HL-60 (cell line): ENCODE measurements at regions not wholly inside any gene's neighbourhood (a gene's known extent, or its start where the extent isn't known, plus 50 kb on each side); places are given as distances from the start of the nearest gene placed in this dataset.

Experiments used
- DNase-seq, 2 experiments: peaks; one replicate each; pipeline ENCODE4 v3.0.0-alpha.2; 2010 to 2020; ENCODE audit warnings: low read depth in 1 of 2, low spot score in 1 of 2
- H3K27ac ChIP-seq: fragments of 250-450 bp; sonication (Bioruptor Pico); replicated peaks from 2 replicates; pipeline ENCODE4 v1.5.1; 2020; ENCODE audit warnings: mild to moderate bottlenecking, moderate library complexity
- H3K27me3 ChIP-seq: fragments of 250-450 bp; sonication (Bioruptor Pico); 2 replicates; pipeline ENCODE4 v1.5.1; 2021; ENCODE audit warnings: mild to moderate bottlenecking, moderate library complexity; ENCODE audit not compliant: insufficient read depth, poor library complexity, severe bottlenecking
- H3K4me3 ChIP-seq: replicated peaks from 2 replicates; pipeline ENCODE4 v1.5.1; 2011; ENCODE audit warnings: mild to moderate bottlenecking, control low read depth, low read length; ENCODE audit not compliant: insufficient read depth
- CTCF ChIP-seq: IDR thresholded peaks from one replicate; pipeline ENCODE4 v1.5.1; 2011; ENCODE audit warnings: low read length, control low read depth, inconsistent platforms; ENCODE audit not compliant: insufficient read depth
- GABPA ChIP-seq: IDR thresholded peaks from 2 replicates; pipeline ENCODE4 v1.6.1; 2012; ENCODE audit warnings: low read depth
- POLR2AphosphoS5 ChIP-seq: IDR thresholded peaks from 2 replicates; pipeline ENCODE4 v1.6.1; 2012; ENCODE audit warnings: low read depth
- REST ChIP-seq: IDR thresholded peaks from 2 replicates; pipeline ENCODE4 v1.6.1; 2012; ENCODE audit warnings: low read depth; ENCODE audit not compliant: insufficient replicate concordance
- SPI1 ChIP-seq: IDR thresholded peaks from 2 replicates; pipeline ENCODE4 v1.6.1; 2012; ENCODE audit warnings: low read depth, mild to moderate bottlenecking, borderline replicate concordance

- no peak overlapping the region for H3K4me3 ChIP-seq
- H3K27me3 ChIP-seq = no peaks in the 10 kb centered on the region
- no peak overlapping the region for H3K27ac ChIP-seq
- TF ChIP-seq POLR2AphosphoS5 = no peak
- no peak for TF ChIP-seq SPI1
- no peak for TF ChIP-seq CTCF
- no peak for TF ChIP-seq REST
- no peak for TF ChIP-seq GABPA
- DNase-seq = no peak
These were observed 534.2 kb downstream of the RAB28 start for GRCh38 chr4:12949719-12950490.

GRCh38 chr4:12943069-12943468, 541.1 kb downstream of the RAB28 start:
- Histone ChIP-seq H3K4me3 (no peak overlapping the region), H3K27me3 (no peaks in the 10 kb centered on the region), H3K27ac (no peak overlapping the region)
- no peak for TF ChIP-seq REST
- TF ChIP-seq CTCF = no peak
- no peak for TF ChIP-seq GABPA
- TF ChIP-seq SPI1 = no peak
- no peak for TF ChIP-seq POLR2AphosphoS5
- no peak for DNase-seq

- Histone ChIP-seq H3K27me3 (no peaks in the 10 kb centered on the region), H3K4me3 (no peak overlapping the region), H3K27ac (no peak overlapping the region)
- no peak for DNase-seq
- no peak for TF ChIP-seq CTCF
- no peak for TF ChIP-seq REST
- TF ChIP-seq SPI1 = no peak
- no peak for TF ChIP-seq GABPA
- no peak for TF ChIP-seq POLR2AphosphoS5
These were observed 550.3 kb downstream of the RAB28 start for GRCh38 chr4:12933760-12934221.
